NB4 (cell line): ENCODE measurements at regions not wholly inside any gene's neighbourhood (a gene's known extent, or its start where the extent isn't known, plus 50 kb on each side); places are given as distances from the start of the nearest gene placed in this dataset.

ENCODE experiments used
- POLR2A ChIP-seq: IDR thresholded peaks from 2 replicates; pipeline ENCODE4 v1.6.1; 2011; ENCODE audit warnings: mild to moderate bottlenecking; ENCODE audit not compliant: insufficient read length; ENCODE audit errors: extremely low read depth
- TF ChIP-seq, protein P1 (sequence below): IDR thresholded peaks from one replicate; pipeline ENCODE4 v1.5.1; 2012; ENCODE audit warnings: low read depth, low read length

DNA sequence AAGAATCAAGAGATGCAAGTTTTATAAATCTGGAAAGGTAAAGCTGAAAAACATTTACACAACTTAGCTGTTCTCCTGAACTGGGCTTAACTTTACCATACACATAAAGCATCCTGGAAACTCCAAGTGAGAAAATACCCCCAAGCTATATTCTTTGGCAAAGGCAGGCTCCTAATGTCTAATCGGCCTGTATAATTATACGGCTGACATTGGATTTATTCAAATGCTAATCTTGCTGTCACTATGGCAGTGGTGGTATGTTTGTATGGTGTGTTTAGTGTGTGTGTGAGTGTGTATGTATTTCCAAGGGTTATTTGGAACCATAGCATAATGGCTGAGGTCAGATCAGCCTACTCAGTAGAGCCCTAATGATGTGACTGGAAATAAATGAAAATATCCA lies 1031.8 kb upstream of the ZEB2 start:
- TF ChIP-seq, protein P1, sequence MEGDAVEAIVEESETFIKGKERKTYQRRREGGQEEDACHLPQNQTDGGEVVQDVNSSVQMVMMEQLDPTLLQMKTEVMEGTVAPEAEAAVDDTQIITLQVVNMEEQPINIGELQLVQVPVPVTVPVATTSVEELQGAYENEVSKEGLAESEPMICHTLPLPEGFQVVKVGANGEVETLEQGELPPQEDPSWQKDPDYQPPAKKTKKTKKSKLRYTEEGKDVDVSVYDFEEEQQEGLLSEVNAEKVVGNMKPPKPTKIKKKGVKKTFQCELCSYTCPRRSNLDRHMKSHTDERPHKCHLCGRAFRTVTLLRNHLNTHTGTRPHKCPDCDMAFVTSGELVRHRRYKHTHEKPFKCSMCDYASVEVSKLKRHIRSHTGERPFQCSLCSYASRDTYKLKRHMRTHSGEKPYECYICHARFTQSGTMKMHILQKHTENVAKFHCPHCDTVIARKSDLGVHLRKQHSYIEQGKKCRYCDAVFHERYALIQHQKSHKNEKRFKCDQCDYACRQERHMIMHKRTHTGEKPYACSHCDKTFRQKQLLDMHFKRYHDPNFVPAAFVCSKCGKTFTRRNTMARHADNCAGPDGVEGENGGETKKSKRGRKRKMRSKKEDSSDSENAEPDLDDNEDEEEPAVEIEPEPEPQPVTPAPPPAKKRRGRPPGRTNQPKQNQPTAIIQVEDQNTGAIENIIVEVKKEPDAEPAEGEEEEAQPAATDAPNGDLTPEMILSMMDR: no peak
- no peak for TF ChIP-seq POLR2A
